AG04449 (cell line): ENCODE measurements at regions not wholly inside any gene's neighbourhood (a gene's known extent, or its start where the extent isn't known, plus 50 kb on each side); places are given as distances from the start of the nearest gene placed in this dataset.
"Not testable (repeated sequence)": the region's sequence is repeated elsewhere in the genome, so short reads cannot be mapped to it uniquely, and the experiment has no call there.

Experiments
- CTCF ChIA-PET: fragments of 350-600 bp; formaldehyde crosslinking; extraction: SDS; loops from one replicate; lab custom pipeline; 2021; ENCODE audit warnings: antibody characterized with exemption; lab: Yijun Ruan, JAX
- POLR2A ChIA-PET: fragments of 400-600, 350-600 bp; formaldehyde crosslinking; extraction: SDS; loops from one replicate; lab custom pipeline; 2020; ENCODE audit warnings: antibody characterized with exemption, inconsistent platforms; lab: Yijun Ruan, JAX
- DNase-seq: peaks from one replicate; pipeline ENCODE4 v3.0.0-alpha.2; 2010; ENCODE audit warnings: low read depth, low spot score
- H3K4me3 ChIP-seq: 2 replicates; pipeline ENCODE4 v1.5.1; 2011; ENCODE audit warnings: low read depth, mild to moderate bottlenecking, control low read depth, low read length
- TF ChIP-seq, protein P1 (sequence below): IDR thresholded peaks from one replicate; pipeline ENCODE4 v1.5.1; 2011; ENCODE audit warnings: mild to moderate bottlenecking, moderate library complexity, low read length, control low read depth, inconsistent platforms; ENCODE audit not compliant: insufficient read depth; ENCODE audit errors: missing control alignments

DNA sequence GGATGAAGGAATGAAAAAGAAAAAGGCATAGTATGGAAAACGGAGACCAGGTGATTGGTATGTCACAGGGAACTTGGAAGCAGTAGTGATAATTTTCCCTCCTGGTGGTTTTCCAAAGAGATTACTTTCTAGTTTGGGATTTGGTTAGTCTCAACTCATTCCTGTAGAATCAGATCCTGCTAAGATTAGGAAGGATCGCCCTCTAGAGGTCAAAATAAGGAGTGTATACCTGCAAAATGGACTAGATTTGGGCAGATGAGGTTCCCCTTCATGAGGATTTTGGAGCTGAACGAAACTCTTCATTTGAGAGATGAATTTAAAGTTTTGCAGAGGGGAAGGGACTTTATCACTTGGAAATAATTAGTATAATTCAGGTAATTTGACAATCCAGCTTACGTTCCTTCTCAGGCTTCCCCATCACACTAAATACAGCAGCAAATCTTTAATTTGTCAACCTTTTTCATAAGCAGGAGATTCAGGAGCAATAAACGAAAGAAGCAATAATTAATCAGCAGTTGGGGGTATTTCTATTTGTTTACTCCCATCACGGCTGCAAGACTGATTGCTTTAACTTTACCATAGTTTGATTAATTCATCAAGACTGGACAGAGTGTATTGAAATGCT, 65.2 kb downstream of the CCDC195 start:
- no peak overlapping the region for H3K4me3 ChIP-seq
- CTCF ChIA-PET = interaction anchor here (0.6 to 10.5 kb wide), 43 partner anchors 8 to 727 kb away, joined by 3 to 214 read pairs (median 4); partner anchors contain the start of gene FAM124B
- TF ChIP-seq, protein P1, sequence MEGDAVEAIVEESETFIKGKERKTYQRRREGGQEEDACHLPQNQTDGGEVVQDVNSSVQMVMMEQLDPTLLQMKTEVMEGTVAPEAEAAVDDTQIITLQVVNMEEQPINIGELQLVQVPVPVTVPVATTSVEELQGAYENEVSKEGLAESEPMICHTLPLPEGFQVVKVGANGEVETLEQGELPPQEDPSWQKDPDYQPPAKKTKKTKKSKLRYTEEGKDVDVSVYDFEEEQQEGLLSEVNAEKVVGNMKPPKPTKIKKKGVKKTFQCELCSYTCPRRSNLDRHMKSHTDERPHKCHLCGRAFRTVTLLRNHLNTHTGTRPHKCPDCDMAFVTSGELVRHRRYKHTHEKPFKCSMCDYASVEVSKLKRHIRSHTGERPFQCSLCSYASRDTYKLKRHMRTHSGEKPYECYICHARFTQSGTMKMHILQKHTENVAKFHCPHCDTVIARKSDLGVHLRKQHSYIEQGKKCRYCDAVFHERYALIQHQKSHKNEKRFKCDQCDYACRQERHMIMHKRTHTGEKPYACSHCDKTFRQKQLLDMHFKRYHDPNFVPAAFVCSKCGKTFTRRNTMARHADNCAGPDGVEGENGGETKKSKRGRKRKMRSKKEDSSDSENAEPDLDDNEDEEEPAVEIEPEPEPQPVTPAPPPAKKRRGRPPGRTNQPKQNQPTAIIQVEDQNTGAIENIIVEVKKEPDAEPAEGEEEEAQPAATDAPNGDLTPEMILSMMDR = peak; percentile 69
- peak; percentile 10 for DNase-seq
- POLR2A ChIA-PET = no interaction called here

DNA sequence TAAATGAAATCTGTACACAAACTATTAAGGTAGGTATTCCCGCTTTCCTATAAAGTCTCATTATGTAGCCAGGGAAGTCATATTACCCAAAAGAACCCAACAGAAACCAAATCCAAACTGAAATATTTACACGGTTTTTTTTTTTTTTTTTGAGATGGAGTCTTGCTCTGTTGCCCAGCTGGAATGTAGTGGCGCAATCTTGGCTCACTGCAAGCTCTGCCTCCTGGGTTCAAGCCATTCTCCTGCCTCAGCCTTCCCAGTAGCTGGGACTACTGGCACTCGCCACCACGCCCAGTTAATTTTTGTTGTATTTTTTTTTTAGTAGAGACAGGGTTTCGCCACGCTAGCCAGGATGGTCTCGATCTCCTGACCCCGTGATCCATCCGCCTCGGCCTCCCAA, 62.5 kb upstream of the CUL3 start:
- POLR2A ChIA-PET = not testable (repeated sequence)
- CTCF ChIA-PET = interaction anchor here (0.9 to 10.5 kb wide), 8 partner anchors 9 to 677 kb away, joined by 3 to 214 read pairs (median 6); no protein-coding TSS in a partner anchor

DNA sequence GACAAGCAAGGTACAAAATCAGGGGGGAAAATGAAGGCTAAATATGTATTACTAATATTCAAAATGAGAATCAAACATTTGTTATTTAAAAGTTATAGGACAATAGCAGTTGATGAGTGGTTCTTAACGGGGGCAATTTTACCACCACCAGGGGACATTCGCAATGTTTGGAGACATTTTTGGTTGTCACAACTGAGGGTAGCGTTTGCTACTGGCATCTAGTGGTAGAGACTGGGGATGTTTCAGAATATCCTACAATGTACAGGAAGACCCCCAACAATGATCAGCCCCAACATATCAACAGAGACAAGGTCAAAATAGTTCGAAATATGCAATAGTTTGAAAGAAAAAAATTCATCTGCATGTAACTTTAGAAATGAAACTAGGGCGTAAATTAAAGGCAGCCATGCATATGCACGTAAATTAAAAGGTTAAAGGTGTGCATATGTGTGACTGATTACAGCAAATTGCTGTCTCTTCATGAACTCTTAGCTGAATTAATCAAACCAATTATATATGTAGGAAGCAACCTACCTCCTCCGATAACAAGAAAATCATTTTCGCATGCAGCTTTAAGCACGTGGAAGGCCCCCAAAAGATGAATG, 61.2 kb upstream of the CUL3 start:
- H3K4me3 ChIP-seq = no peak overlapping the region
- TF ChIP-seq, protein P1 = peak; percentile 49
- POLR2A ChIA-PET = no interaction called here
- DNase-seq = no peak
- CTCF ChIA-PET = interaction anchor here (0.6 to 10.5 kb wide), 12 partner anchors 7 to 676 kb away, joined by 3 to 214 read pairs (median 4); no protein-coding TSS in a partner anchor

More for the DNA sequence above, 62.5 kb upstream of the CUL3 start:
- DNase-seq, H3K4me3 ChIP-seq: not testable (repeated sequence)

DNA sequence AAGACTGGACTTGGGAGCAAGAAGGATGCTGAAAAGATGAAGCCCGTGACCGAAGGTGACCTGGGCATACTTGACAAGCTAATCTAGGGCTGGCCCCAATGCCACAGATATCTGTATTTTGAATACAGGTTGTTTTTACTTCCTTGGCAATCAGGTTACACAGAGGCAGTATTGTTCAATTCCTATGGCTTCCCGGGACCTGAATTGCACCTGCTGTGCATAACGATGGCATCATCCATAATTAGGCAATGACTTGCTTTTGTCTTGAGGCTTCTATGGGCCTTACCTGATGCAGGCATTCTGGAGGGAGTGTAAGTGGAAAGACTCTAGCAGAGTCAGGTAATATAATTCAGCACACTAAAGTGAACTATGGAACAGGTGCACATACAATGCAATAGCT, 60.6 kb upstream of the CUL3 start:
- CTCF ChIA-PET = interaction anchor here (0.6 to 10.5 kb wide), 12 partner anchors 11 to 673 kb away, joined by 3 to 214 read pairs (median 4); no protein-coding TSS in a partner anchor
- no peak overlapping the region for H3K4me3 ChIP-seq
- POLR2A ChIA-PET = no interaction called here
- TF ChIP-seq, protein P1 = no peak
- DNase-seq = no peak

DNA sequence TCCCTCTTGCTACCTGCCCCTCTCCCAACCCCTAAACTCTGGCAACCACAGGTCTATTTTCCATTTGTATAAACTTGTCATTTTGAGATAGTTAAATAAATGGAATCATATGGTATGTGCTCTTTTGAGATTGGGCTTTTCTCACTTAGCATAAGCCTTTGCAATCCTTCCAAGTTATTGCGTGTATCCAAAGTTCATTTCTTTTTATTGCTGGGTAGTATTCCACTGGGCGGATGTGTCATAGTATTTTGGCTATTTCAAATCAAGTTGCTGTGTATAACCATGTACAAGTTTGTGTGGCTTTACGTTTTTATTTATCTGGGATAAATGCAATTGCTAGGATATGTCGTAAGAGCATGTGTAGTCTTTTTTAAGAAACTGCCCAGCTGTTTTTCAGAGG, 55.5 kb upstream of the CUL3 start:
- DNase-seq = no peak
- POLR2A ChIA-PET = no interaction called here
- TF ChIP-seq, protein P1 = no peak
- no peak overlapping the region for H3K4me3 ChIP-seq
- CTCF ChIA-PET = interaction anchor here (1.0 to 4.2 kb wide), 3 partner anchors 9 to 283 kb away, joined by 4 to 23 read pairs (median 5); no protein-coding TSS in a partner anchor

DNA sequence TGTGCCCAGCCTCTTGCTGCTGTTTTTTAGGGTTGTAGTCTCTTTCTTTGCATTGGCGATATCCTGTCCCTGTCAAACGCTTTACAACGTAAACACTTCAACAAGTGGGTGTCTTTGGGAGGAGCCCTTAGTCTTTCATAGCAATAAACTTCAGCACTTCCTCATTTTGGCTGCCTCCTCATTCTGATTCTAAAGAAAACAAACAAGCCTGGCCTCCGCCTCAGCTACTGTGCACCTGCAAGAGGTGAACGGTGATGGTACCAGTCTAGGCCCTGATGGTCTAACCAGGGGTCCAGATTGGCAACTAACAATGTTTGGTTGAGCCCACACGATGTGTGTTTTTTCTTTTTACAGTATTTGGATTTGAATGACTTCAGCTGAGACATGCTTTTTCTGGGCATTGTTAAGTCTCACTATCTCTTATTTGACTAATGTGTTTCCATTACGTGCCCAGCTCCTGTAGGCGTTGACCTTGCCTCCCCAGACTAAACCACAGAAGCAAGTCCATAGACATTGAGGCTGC, 53.2 kb upstream of the CUL3 start:
- TF ChIP-seq, protein P1 = no peak
- CTCF ChIA-PET = interaction anchor here (2.1 to 4.2 kb wide), 2 partner anchors 11 to 269 kb away, joined by 8 to 23 read pairs; no protein-coding TSS in a partner anchor
- no peak for DNase-seq
- H3K4me3 ChIP-seq = no peak overlapping the region
- POLR2A ChIA-PET = no interaction called here
